ENCODE measurements at regions not wholly inside any gene's neighbourhood (a gene's known extent, or its start where the extent isn't known, plus 50 kb on each side); places are given as distances from the start of the nearest gene placed in this dataset.

DNA sequence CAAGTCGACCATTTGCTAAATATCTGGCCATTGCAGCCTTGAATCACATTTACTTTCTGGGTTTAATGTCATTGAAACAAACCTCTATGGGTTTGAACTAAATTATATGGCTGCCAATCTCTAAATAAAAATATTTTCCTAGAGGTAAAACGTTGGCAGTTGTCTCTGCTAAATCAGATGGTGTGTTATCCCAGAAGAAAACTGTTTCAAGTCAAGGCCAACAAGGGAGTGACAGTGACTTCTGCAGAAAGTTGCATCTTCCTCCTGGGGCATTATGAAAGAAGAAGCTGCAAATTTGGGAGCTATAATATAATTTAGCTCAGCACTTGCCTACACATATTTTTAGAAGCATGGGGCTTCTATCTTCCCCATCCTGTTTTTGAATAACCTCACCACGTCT is 116.2 kb downstream of the TTC8 start:
- H3K4me3 ChIP-seq (ENCODE audit: control insufficient read depth, low read depth, low read length): no peak overlapping the region
- TF ChIP-seq, protein P1, sequence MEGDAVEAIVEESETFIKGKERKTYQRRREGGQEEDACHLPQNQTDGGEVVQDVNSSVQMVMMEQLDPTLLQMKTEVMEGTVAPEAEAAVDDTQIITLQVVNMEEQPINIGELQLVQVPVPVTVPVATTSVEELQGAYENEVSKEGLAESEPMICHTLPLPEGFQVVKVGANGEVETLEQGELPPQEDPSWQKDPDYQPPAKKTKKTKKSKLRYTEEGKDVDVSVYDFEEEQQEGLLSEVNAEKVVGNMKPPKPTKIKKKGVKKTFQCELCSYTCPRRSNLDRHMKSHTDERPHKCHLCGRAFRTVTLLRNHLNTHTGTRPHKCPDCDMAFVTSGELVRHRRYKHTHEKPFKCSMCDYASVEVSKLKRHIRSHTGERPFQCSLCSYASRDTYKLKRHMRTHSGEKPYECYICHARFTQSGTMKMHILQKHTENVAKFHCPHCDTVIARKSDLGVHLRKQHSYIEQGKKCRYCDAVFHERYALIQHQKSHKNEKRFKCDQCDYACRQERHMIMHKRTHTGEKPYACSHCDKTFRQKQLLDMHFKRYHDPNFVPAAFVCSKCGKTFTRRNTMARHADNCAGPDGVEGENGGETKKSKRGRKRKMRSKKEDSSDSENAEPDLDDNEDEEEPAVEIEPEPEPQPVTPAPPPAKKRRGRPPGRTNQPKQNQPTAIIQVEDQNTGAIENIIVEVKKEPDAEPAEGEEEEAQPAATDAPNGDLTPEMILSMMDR (IDR thresholded peaks at IDR 0.05; ENCODE audit: control insufficient read depth, insufficient read depth, low read depth, low read length, missing control alignments): no peak
- no peak for DNase-seq (ENCODE audit: low read depth)

DNA sequence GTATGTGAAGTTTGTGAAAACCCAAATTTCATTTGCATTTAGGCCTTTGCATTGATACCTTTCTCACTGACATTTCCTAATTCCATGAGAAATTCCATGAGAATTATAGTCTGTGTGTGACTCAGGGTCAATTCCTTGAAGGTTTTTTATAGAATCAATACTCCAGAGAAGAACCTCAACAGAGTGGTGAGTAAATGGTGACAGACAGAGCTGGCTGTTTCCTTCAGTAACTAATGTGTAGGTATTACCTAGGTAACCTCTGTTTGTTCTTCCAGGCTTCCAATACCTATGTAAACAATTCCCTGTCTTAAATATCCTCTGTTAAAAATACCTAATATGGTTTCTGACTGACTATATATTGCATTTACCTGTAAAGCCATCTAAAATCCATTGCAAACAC is 117.0 kb downstream of the TTC8 start:
- DNase-seq (ENCODE audit: low read depth): no peak
- H3K4me3 ChIP-seq (ENCODE audit: control insufficient read depth, low read depth, low read length): no peak overlapping the region
- TF ChIP-seq, protein P1 (IDR thresholded peaks at IDR 0.05; ENCODE audit: control insufficient read depth, insufficient read depth, low read depth, low read length, missing control alignments): no peak

DNA sequence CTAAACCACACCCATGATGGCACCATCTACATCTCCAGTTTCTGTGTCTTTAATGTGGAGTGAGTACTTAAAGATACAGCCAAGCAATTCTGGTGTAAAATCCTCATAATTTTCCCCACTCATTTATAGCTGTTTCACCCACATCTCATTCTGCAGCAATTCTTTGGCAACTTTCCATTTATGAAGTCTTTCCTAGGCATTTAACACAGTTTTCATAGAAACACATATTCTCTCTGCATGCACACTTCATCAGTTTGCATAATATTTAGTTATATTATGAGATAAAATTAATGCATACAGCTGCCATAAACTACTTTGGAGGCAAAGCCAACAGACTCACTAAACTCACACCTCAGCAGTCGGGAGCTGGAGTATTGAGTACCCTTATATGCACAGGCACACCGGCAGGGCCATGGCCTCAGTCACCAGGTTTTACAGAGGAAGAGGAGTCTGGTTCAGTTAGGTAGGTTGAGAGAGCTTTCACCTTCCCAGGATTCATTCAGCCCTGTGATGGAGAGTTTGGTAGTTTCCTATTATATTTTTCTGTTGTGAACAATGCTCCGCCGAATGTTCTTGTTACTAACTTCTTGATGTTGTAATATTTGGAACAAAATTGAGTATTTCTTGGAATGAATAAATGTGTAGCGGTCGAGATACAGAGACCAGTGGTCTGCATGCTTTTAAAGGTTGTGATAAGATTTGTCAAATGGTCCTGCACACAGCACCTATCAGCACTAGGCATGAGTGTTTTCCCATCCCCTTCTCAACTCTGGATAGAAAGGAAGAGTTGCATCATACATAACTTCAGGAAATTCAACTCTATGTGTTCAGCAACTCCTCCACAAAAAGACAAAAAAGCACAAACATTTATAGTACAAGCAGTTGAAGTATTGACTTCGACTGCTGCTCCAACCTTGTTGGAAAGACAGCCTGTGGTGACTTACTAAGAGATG is 123.5 kb downstream of the TTC8 start:
- DNase-seq (ENCODE audit: low read depth): no peak
- TF ChIP-seq, protein P1 (IDR thresholded peaks at IDR 0.05; ENCODE audit: control insufficient read depth, insufficient read depth, low read depth, low read length, missing control alignments): no peak
- no peak overlapping the region for H3K4me3 ChIP-seq (ENCODE audit: control insufficient read depth, low read depth, low read length)

DNA sequence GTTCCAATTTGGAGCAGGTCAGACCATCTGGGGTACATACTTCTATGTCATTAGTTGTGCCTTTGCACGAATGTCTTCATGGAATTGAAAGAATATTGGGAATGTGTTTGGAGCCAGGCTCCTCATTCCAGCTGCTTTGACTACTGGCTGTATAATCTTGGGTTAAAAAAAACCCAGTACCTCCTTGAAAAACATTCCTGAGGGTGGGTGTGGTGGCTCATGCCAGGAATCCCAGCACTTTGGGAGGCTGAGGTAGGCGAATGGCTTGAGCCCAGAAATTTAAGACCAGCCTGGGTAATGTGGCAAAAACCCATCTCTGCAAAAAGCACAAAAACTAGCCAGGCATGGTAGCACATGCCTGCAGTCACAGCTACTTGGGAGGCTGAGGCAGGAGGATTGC is 125.6 kb downstream of the TTC8 start:
- TF ChIP-seq, protein P1 (IDR thresholded peaks at IDR 0.05; ENCODE audit: control insufficient read depth, insufficient read depth, low read depth, low read length, missing control alignments): no peak
- H3K4me3 ChIP-seq (ENCODE audit: control insufficient read depth, low read depth, low read length): no peak overlapping the region
- no peak for DNase-seq (ENCODE audit: low read depth)

DNA sequence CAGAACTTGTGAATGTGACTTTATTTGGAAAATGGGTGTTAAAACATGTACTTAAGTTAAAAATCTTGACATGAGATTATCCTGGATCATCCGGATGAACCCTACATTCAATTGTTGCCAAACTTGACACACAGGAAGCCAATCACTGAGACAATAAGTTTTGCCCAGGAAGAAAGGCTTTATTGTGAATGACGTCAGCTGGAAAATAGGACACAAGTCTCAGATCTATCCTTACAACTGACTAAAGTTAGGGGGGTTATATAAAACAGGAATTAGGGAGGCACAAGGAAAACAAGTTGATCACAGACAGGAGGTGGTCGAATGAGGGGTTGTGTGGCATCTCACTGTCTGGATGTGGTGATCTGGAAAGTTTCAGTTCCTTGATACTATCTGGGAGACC is 126.9 kb downstream of the TTC8 start:
- no peak for DNase-seq (ENCODE audit: low read depth)
- TF ChIP-seq, protein P1 (IDR thresholded peaks at IDR 0.05; ENCODE audit: control insufficient read depth, insufficient read depth, low read depth, low read length, missing control alignments): no peak
- H3K4me3 ChIP-seq (ENCODE audit: control insufficient read depth, low read depth, low read length): no peak overlapping the region

DNA sequence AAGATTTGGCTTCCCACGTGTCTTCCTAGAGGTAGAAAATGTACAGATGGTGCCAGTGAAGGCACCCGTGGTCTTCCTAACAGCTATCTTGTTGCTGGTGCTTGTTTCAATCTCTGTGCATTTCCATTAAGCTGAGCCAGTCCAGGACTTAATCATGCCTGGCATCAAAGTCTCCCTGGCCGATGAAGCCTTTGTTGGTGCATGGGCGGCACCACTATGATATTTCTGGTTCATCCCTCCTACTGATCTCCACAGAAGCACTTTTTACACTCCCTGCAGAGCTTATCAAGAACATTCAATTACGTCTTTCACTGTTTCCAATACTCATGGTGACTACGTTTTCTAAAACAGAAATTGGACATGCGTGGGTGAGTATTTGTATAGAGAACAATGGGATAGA is 128.4 kb downstream of the TTC8 start:
- TF ChIP-seq, protein P1 (IDR thresholded peaks at IDR 0.05; ENCODE audit: control insufficient read depth, insufficient read depth, low read depth, low read length, missing control alignments): no peak

More for the DNA sequence above, 128.4 kb downstream of the TTC8 start:
- no peak overlapping the region for H3K4me3 ChIP-seq (ENCODE audit: control insufficient read depth, low read depth, low read length)
- DNase-seq (ENCODE audit: low read depth): no peak

Measured in AG09309 (cell line).